Keratinocyte (primary cell): ENCODE measurements at regions not wholly inside any gene's neighbourhood (a gene's known extent, or its start where the extent isn't known, plus 50 kb on each side); places are given as distances from the start of the nearest gene placed in this dataset.

ENCODE experiments used
- CTCF ChIP-seq, 3 experiments: IDR thresholded peaks in 1 of 3; conservative IDR thresholded peaks in 1 of 3; optimal IDR thresholded peaks in 1 of 3; 2 replicates in 2 of 3; 3 replicates in 1 of 3; pipeline versions ENCODE3 to v1.5.1; 2011; ENCODE audit warnings: low read length in 3 of 3, mild to moderate bottlenecking in 3 of 3, moderate library complexity in 2 of 3, control low read depth in 1 of 3, inconsistent platforms in 1 of 3; ENCODE audit not compliant: insufficient read depth in 2 of 3; ENCODE audit errors: extremely low read depth in 1 of 3
- EZH2 ChIP-seq: IDR thresholded peaks from one replicate; pipeline ENCODE4 v1.6.1; 2012; ENCODE audit warnings: inconsistent platforms, mild to moderate bottlenecking, low read length, moderate library complexity

- peak; percentile 42 to 88 (median 85) for TF ChIP-seq CTCF (optimal IDR thresholded peaks at IDR 0.05 in 1 of 3, IDR thresholded peaks at IDR 0.05 in 1 of 3, conservative IDR thresholded peaks at IDR 0.05 in 1 of 3; ENCODE audit: extremely low read depth in 1 of 3, insufficient read depth in 2 of 3, low read length in 3 of 3)
- TF ChIP-seq EZH2 = no peak
Measured at GRCh38 chr5:174311531-174312269, 266.2 kb downstream of the NSG2 start.
